Immature natural killer cell (primary cell): ENCODE measurements at regions not wholly inside any gene's neighbourhood (a gene's known extent, or its start where the extent isn't known, plus 50 kb on each side); places are given as distances from the start of the nearest gene placed in this dataset.

Experiments used
- DNase-seq, 3 donors: peaks; one replicate each; pipeline ENCODE4 v3.0.0; 2022; ENCODE audit warnings: mixed read lengths in 1 of 3
- H3K27ac Mint-ChIP-seq, 6 donors: one replicate each; pipeline ENCODE4 v1.8.0; 2020; ENCODE audit warnings: mixed read lengths in 6 of 6, mild to moderate bottlenecking in 5 of 6, inconsistent platforms in 4 of 6, moderate library complexity in 3 of 6
- H3K27me3 Mint-ChIP-seq, 3 donors: one replicate each; pipeline ENCODE4 v1.8.0; 2020 to 2021; ENCODE audit warnings: low read depth in 3 of 3, mild to moderate bottlenecking in 3 of 3, mixed read lengths in 3 of 3, moderate library complexity in 3 of 3, inconsistent platforms in 1 of 3
- H3K36me3 Mint-ChIP-seq, 3 donors: one replicate each; pipeline ENCODE4 v1.8.0; 2020; ENCODE audit warnings: mixed read lengths in 3 of 3, inconsistent platforms in 2 of 3, mild to moderate bottlenecking in 2 of 3
- H3K4me1 Mint-ChIP-seq, 2 donors: one replicate each; pipeline ENCODE4 v1.8.0; 2020; ENCODE audit warnings: inconsistent platforms in 2 of 2, mild to moderate bottlenecking in 2 of 2, mixed read lengths in 2 of 2, moderate library complexity in 1 of 2
- H3K4me3 Mint-ChIP-seq, 5 donors: one replicate each; pipeline ENCODE4 v1.8.0; 2020; ENCODE audit warnings: mild to moderate bottlenecking in 5 of 5, mixed read lengths in 5 of 5, inconsistent platforms in 3 of 5, moderate library complexity in 3 of 5
- H3K9me3 Mint-ChIP-seq, 6 donors: one replicate each; pipeline ENCODE4 v1.8.0; 2020; ENCODE audit warnings: mild to moderate bottlenecking in 6 of 6, mixed read lengths in 6 of 6, inconsistent platforms in 4 of 6, moderate library complexity in 3 of 6

DNA sequence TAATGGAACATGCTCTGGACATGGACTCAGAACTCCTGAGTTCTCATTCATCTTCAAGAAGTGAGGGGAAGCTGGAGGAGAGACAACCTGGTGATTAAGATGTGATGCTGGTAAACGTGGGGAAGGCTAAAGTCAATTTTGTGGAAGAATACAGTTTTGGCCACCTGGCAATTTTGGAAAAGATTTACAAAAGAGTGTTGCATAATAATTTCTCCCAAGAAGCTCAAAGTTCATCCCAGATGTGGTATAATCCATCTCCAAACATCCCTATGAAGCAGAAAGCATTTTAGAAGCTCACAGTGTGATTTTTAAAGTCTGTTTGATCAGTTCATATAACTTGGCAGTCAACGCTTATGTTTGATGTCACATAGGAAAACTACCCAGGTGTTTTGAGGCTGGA is 208.7 kb downstream of the LMX1A start:
- peaks cover 0 to 2% (median 0%) of the 10 kb centered on the region in 6 donors for H3K9me3 Mint-ChIP-seq
- H3K27ac Mint-ChIP-seq = no peak overlapping the region
- H3K27me3 Mint-ChIP-seq = peaks cover 0 to 4% (median 4%) of the 10 kb centered on the region in 3 donors
- no peaks in the 10 kb centered on the region for H3K4me1 Mint-ChIP-seq
- DNase-seq = no peak
- H3K4me3 Mint-ChIP-seq = no peak overlapping the region
- no peaks in the 10 kb centered on the region for H3K36me3 Mint-ChIP-seq

DNA sequence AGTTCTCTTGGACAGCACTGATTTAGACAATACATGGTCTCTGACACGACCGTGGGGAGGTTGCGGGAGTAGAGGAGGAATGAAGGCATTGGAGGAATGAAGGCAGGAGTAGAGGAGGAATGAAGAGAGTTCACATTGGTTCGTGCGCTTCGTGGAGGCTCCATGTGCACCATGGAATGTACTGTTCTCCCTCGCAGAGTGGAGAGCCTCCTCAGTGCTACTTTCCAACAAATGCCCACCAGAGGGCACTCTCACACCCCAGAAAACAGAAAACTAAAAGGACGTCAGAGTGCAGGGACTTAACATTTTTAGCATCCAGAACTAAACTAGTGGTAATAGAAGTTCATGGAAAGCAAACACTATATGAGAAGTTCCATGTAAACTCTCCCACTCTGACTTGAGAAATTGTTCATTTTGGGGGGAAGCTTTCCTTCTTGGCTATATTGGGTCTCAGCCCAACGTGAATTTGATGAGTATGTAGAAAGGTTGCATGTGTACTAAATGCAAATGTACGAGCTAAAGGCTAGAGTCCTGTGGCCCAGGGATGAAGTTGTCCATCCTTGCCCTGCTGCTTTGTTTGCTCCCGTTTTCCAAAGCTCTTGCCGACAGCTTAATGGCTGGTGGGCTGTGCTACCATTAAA is 211.6 kb downstream of the LMX1A start:
- Mint-ChIP-seq H3K4me3 (no peak overlapping the region), H3K4me1 (no peaks in the 10 kb centered on the region), H3K27ac (no peak overlapping the region), H3K27me3 (peaks cover 0 to 6% (median 6%) of the 10 kb centered on the region in 3 donors), H3K9me3 (peaks cover 0 to 2% (median 0%) of the 10 kb centered on the region in 6 donors), H3K36me3 (no peaks in the 10 kb centered on the region)
- DNase-seq = peak in 2 of 3 donors; percentile 3 to 5

DNA sequence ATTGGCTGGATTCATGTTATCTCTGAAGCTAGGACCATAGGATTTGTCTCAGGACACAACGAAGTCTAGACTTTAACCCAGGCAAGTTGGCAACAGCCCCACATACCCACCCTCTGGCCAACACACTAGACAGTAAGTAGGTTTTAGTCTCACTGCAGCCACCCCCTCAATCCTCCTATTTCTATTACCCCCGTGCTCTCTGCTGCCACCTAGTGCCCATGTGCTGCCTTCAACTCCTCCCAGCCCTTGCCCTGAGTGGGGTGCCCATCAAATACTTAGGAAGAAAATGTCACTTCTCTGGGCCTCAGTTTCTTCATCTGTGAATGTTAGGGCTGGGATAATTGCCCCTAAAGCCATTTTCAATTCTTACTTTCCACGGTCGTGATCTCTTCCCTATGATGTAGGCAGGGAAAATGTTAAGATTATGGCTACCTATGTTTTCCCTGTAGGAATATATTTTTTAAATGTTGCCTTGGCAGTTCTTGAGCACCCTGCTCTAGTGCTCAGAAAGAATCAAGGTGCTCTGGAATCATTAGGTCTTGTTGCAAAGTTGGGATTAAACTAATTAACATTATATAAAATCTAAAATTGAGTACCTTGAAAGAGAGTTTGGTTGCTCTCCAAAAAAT is 213.0 kb downstream of the LMX1A start:
- DNase-seq = peak in 1 of 3 donors; percentile 0
- no peaks in the 10 kb centered on the region for H3K4me1 Mint-ChIP-seq
- no peaks in the 10 kb centered on the region for H3K36me3 Mint-ChIP-seq
- H3K4me3 Mint-ChIP-seq = no peak overlapping the region
- peaks cover 0 to 8% (median 2%) of the 10 kb centered on the region in 3 donors for H3K27me3 Mint-ChIP-seq
- no peak overlapping the region for H3K27ac Mint-ChIP-seq
- H3K9me3 Mint-ChIP-seq = peaks cover 0 to 2% (median 0%) of the 10 kb centered on the region in 6 donors

DNA sequence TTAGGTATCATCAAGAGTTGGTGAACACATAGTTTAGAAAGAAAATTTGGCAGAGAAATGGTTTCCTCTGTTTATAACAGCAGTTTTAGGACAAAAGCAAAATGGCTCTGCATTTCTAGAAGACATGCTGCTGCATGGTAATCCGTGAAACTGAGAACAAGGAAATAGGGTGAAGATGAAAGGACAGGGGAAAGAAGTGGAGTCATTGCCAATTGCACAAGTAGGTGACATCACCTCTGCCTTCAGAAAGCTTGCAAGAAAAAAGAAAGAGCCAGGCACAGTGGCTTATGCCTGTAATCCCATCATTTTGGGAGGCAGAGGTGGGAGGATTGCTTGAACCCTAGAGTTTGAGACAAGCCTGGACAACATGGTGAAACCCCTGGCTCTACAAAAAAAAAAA is 217.6 kb downstream of the LMX1A start:
- no peak for DNase-seq
- Mint-ChIP-seq H3K27me3 (peaks cover 2 to 8% (median 4%) of the 10 kb centered on the region in 3 donors), H3K4me3 (no peak overlapping the region), H3K4me1 (no peaks in the 10 kb centered on the region), H3K36me3 (no peaks in the 10 kb centered on the region), H3K9me3 (no peaks in the 10 kb centered on the region), H3K27ac (no peak overlapping the region)

DNA sequence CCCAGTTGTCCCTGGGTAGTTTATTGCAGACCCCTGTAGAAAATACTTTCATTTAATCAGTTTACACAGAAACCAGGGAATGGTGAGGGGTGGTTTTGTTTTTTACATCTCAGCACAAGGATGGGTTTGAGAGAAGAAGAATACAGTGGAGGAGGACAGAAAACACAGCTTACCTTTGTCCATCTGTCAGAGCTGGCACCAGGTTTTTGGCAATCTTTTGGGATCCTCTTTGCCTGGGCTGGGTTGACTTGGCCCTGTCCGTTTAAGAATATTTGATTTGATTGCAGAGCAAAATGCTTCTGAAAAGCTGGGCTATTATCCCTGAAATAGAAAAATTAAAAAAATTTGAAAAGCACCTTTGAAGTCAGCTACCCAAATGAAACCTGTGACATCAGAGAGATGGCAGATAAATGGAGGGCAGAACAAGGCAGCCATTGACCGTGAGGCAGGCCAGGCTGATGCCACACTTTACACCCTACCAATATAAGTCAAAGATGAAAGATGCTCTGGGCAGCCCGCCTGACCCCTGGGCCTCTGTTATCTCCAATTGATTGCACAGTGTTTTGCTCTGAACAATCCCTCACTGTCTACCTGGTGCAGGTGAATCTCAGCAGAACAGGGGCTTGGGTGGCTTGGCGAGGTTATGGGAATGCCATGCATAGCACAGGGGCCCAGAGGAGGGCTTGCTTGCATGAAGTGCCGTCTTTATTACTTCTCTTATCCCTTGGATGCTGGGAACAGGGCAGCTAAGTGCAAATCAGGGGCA is 218.8 kb downstream of the LMX1A start:
- Mint-ChIP-seq H3K9me3 (no peaks in the 10 kb centered on the region), H3K36me3 (no peaks in the 10 kb centered on the region), H3K4me1 (no peaks in the 10 kb centered on the region), H3K27ac (no peak overlapping the region), H3K4me3 (no peak overlapping the region), H3K27me3 (peaks cover 3 to 9% (median 4%) of the 10 kb centered on the region in 3 donors)
- no peak for DNase-seq

DNA sequence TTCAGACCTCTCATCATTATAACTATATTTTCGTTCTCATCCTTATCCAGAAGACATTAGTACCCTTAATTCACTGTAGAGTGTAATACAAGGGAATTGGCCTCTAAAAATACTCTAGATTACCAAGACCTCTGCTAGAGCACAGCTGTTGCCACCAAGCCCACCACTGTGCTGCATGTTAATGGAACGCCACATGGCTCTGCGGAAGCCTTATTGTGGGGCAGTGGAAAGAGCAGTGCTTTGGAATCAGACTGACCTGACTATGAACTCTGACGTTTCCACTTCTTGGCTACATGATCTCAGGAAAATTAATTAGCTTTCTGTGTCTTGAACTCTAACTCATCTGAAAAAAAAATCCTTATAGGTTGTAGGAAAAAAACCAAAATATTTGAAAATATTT is 222.1 kb downstream of the LMX1A start:
- Mint-ChIP-seq H3K4me1 (no peaks in the 10 kb centered on the region), H3K4me3 (no peak overlapping the region), H3K9me3 (no peaks in the 10 kb centered on the region), H3K27ac (no peak overlapping the region), H3K27me3 (peaks cover 2 to 7% (median 5%) of the 10 kb centered on the region in 3 donors), H3K36me3 (no peaks in the 10 kb centered on the region)
- DNase-seq = no peak

DNA sequence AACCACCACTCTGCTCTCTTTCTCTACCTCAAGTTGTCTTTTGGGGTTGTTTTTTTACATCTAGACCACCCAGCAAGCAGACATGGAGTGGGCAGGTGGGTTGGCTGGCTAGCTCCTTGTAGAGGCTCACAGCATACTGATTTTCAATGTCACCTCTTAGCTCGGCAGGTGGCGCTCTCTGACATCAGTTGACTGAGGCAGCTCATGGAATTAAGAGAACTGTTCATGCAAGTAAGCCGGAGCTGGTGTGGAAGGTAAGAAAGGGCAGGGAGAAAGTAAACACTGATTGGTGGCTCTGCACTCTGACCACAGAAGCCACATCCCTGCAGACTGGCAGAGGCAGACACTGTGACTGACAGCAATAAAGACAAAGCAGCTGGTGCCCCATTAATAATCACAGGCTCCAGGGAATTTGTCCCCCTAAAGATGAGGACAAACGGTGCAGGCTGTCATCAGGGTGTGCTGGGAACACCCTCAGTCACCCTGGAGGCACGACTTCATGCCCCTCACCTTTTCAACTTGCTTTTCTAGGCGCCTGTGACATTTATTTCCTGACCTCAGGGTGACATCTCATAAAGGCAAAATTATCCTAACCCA is 226.8 kb downstream of the LMX1A start:
- Mint-ChIP-seq H3K4me1 (no peaks in the 10 kb centered on the region), H3K27me3 (peaks cover 6 to 8% (median 6%) of the 10 kb centered on the region in 3 donors), H3K4me3 (no peak overlapping the region), H3K36me3 (no peaks in the 10 kb centered on the region), H3K27ac (no peak overlapping the region), H3K9me3 (no peaks in the 10 kb centered on the region)
- no peak for DNase-seq

DNA sequence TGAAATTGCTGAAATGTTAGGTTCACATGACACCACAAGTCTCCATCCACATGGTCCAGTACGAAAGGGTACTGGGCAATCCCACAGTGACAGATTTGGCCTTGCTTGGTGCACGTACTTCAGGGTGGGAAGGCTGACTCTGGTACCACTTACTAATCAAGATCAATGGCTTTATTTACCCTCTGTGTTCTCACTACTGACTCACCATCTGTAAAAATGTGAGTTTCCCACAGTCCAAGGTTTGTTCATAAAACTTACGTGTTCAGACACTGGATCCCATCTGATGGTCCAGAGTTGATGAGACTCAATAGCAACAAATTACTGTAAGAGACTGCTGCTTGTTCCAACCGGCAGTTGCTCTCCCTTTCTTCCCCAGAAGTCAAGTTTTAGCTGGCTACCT is 231.7 kb downstream of the LMX1A start:
- Mint-ChIP-seq H3K27me3 (peaks cover 4 to 6% (median 5%) of the 10 kb centered on the region in 3 donors), H3K27ac (no peak overlapping the region), H3K9me3 (peaks cover 0 to 2% (median 0%) of the 10 kb centered on the region in 6 donors), H3K4me3 (no peak overlapping the region), H3K4me1 (no peaks in the 10 kb centered on the region), H3K36me3 (no peaks in the 10 kb centered on the region)
- no peak for DNase-seq

DNA sequence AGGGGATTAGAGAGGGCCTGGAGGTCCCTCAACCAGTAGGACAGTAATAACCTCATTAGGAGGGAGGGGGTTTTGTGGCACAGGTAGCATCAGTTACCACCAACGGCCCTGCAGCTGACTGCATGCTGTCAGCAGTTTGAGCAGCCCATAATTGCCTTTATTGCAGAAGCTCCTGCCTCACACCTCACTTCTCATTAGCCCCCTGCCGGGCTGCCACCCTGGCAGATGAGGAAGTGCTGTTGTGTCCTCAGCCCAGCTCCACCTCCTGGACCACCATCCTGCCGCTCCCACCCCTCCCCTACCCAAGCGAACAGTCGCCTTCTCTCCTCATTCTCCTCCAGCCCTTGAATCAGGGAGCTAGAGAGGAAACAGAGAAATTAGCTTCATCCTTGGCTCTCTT is 237.4 kb downstream of the LMX1A start:
- Mint-ChIP-seq H3K27me3 (peaks cover 7 to 20% (median 7%) of the 10 kb centered on the region in 3 donors), H3K4me3 (no peak overlapping the region)

DNA sequence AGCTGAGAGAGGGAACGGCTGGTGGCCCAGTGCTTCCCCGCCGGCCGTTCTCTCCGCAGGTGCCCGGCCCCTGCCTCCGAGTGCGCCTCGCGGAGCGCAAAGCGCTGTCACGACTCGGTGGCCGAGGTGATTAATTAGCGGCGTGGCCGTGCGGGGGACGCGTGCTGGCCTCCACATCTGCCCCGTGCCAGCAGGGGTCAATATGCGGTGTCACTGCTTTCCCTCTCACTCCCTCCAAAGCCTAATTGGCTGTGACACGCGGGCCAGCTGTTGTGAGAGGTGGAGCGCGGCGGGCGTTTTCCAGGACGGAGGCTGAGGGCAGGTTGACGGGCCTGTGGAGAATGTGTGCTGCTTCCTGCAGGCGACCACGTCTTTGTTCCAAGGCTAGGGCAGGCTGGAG is 239.0 kb downstream of the LMX1A start:
- Mint-ChIP-seq H3K27me3 (peaks cover 7 to 21% (median 11%) of the 10 kb centered on the region in 3 donors), H3K4me1 (no peaks in the 10 kb centered on the region)

More for the DNA sequence above, 237.4 kb downstream of the LMX1A start:
- Mint-ChIP-seq H3K36me3 (no peaks in the 10 kb centered on the region), H3K4me1 (no peaks in the 10 kb centered on the region), H3K27ac (no peak overlapping the region), H3K9me3 (peaks cover 0 to 4% (median 2%) of the 10 kb centered on the region in 6 donors)
- no peak for DNase-seq

DNA sequence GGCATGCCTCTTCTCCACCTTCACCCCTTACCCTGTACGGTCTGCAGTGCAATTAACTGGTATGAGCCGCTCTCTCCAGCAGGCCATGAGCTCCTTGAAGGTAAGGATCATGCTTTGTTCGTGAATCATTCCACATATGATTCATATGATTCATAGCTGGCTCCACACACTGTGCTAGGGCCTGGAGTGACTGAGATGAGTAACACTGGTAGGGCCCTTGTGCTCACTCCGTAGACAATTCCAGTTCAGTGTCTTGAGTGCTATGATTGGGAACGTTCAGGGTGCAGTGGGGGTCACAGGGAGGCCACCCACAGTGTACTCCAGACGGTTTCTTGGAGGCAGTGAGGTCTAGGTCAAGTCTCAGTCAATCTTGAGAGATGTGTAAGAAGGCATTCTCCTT is 239.8 kb downstream of the LMX1A start:
- no peaks in the 10 kb centered on the region for H3K4me1 Mint-ChIP-seq
- peaks cover 7 to 25% (median 12%) of the 10 kb centered on the region in 3 donors for H3K27me3 Mint-ChIP-seq
- H3K27ac Mint-ChIP-seq = no peak overlapping the region
- H3K9me3 Mint-ChIP-seq = peaks cover 0 to 4% (median under 1%) of the 10 kb centered on the region in 6 donors
- H3K36me3 Mint-ChIP-seq = no peaks in the 10 kb centered on the region
- no peak for DNase-seq
- no peak overlapping the region for H3K4me3 Mint-ChIP-seq

More for the DNA sequence above, 239.0 kb downstream of the LMX1A start:
- Mint-ChIP-seq H3K36me3 (no peaks in the 10 kb centered on the region), H3K9me3 (peaks cover 0 to 4% (median 2%) of the 10 kb centered on the region in 6 donors), H3K27ac (no peak overlapping the region), H3K4me3 (no peak overlapping the region)
- no peak for DNase-seq

DNA sequence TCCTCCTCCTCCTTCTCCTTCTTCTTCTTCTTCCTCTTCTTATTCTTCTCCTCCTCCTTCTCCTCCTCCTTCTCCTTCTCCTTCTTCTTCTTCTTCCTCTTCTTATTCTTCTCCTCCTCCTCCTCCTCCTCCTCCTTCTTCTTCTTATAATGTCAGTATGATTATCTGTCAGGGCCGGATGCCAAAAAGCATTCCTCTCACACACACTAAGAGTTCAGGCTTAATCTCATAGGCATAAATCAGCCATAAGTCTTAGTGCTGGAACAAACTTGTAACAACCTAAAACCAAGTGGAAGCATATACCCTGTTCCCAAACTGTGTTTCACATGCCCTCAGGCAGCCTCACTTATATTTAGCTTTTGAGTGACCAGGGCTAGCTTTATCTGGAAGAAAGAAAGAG is 240.3 kb downstream of the LMX1A start:
- peaks cover 0 to 4% (median under 1%) of the 10 kb centered on the region in 6 donors for H3K9me3 Mint-ChIP-seq
- no peaks in the 10 kb centered on the region for H3K4me1 Mint-ChIP-seq
- H3K36me3 Mint-ChIP-seq = no peaks in the 10 kb centered on the region
- no peak overlapping the region for H3K27ac Mint-ChIP-seq
- H3K4me3 Mint-ChIP-seq = no peak overlapping the region
- DNase-seq = no peak
- peaks cover 7 to 25% (median 11%) of the 10 kb centered on the region in 3 donors for H3K27me3 Mint-ChIP-seq

DNA sequence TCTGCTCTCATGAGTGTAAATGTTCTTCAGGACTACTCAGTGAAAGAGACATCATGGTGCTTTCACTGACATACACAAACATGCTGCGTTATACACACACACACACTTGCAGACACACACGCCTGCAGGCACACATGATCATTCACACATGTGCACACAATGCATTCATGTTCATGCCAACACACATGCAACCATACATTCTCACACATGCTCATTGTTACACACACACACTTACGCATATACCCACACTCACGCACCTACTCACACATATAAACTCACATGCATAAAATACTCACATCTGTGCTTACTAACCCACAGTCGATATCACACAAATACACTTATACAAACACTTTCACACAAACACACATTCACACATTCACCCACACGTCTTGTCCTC is 241.6 kb downstream of the LMX1A start:
- no peak overlapping the region for H3K4me3 Mint-ChIP-seq

More for the DNA sequence above, 241.6 kb downstream of the LMX1A start:
- H3K27me3 Mint-ChIP-seq = peaks cover 4 to 25% (median 10%) of the 10 kb centered on the region in 3 donors
- no peaks in the 10 kb centered on the region for H3K36me3 Mint-ChIP-seq
- no peaks in the 10 kb centered on the region for H3K4me1 Mint-ChIP-seq
- DNase-seq = no peak
- H3K27ac Mint-ChIP-seq = no peak overlapping the region
- H3K9me3 Mint-ChIP-seq = peaks cover 0 to 4% (median under 1%) of the 10 kb centered on the region in 6 donors
